Lower leg skin (tissue), 4 donors: ENCODE measurements at regions not wholly inside any gene's neighbourhood (a gene's known extent, or its start where the extent isn't known, plus 50 kb on each side); places are given as distances from the start of the nearest gene placed in this dataset.

ENCODE experiments used
- DNase-seq, 2 donors: peaks; one replicate each; pipeline ENCODE4 v3.0.0-alpha.2; 2019; ENCODE audit warnings: low spot score in 2 of 2
- H3K4me3 ChIP-seq: fragments of 200-600 bp; sonication (generic); 2 replicates; pipeline ENCODE4 v1.5.1; 2017; ENCODE audit warnings: mild to moderate bottlenecking, low read depth; ENCODE audit not compliant: poor library complexity, severe bottlenecking
- POLR2A ChIP-seq, 2 donors: fragments of 450-650 bp; IDR thresholded peaks; one replicate each; pipeline ENCODE4 v1.6.1; 2016 to 2017; ENCODE audit warnings: antibody characterized with exemption in 2 of 2, mild to moderate bottlenecking in 1 of 2, moderate library complexity in 1 of 2
- WGBS, 2 donors: methylation state at CpG; one replicate each; pipeline ENCODE4 v1.1.5; 2018; 5-methylcytosine and 5-hydroxymethylcytosine counted together
- intact Hi-C: fragments of 100-400 bp; cut with DNase I; formaldehyde crosslinking; loops from one replicate; pipeline ENCODE4 v1.15.0; 2023; ENCODE audit warnings: low total_unique reads
- TF ChIP-seq, protein P1 (sequence below), 3 donors: fragments of 450-650 bp; IDR thresholded peaks; one replicate each; pipeline ENCODE4 v1.5.1; 2016; ENCODE audit warnings: antibody characterized with exemption in 3 of 3, mild to moderate bottlenecking in 3 of 3, moderate library complexity in 2 of 3

DNA sequence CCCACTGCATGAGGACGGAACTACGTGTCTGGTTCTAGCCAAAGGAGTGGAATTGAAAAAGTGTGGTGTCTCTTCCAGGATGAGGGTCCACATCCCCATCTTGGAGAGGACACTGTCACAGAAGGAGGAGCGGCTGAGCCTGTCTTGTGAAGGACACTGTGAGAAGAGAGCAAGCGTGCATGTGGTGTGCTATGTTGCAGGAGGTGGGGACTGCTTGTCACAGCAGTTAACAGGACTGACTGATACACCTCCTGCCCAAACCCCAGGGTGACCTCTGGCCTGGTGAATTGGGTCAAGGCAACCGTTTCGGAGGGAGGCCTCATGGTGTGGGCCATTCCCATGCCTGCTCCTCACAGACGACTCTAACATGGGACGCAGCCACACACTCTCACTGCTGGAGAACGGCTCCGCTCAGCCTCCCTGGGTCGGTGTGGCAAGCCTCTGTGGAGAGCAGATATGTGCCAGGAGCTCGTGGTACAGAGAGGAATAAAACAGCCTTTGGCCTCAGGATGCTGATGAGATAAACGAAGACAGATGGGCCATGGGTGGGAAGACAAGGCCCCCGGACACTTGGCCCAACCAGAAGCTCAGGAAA lies 56.4 kb upstream of the RBFOX3 start:
- TF ChIP-seq, protein P1, sequence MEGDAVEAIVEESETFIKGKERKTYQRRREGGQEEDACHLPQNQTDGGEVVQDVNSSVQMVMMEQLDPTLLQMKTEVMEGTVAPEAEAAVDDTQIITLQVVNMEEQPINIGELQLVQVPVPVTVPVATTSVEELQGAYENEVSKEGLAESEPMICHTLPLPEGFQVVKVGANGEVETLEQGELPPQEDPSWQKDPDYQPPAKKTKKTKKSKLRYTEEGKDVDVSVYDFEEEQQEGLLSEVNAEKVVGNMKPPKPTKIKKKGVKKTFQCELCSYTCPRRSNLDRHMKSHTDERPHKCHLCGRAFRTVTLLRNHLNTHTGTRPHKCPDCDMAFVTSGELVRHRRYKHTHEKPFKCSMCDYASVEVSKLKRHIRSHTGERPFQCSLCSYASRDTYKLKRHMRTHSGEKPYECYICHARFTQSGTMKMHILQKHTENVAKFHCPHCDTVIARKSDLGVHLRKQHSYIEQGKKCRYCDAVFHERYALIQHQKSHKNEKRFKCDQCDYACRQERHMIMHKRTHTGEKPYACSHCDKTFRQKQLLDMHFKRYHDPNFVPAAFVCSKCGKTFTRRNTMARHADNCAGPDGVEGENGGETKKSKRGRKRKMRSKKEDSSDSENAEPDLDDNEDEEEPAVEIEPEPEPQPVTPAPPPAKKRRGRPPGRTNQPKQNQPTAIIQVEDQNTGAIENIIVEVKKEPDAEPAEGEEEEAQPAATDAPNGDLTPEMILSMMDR (IDR thresholded peaks at IDR 0.05) = no peak
- no peak for TF ChIP-seq POLR2A (IDR thresholded peaks at IDR 0.05)
- H3K4me3 ChIP-seq = no peak overlapping the region
- intact Hi-C loops = no loop called here
- 82 to 88% methylated on average over 14 of the region's 14 CpGs for WGBS, 2 donors
- DNase-seq = peak in 1 of 2 donors; percentile 67

DNA sequence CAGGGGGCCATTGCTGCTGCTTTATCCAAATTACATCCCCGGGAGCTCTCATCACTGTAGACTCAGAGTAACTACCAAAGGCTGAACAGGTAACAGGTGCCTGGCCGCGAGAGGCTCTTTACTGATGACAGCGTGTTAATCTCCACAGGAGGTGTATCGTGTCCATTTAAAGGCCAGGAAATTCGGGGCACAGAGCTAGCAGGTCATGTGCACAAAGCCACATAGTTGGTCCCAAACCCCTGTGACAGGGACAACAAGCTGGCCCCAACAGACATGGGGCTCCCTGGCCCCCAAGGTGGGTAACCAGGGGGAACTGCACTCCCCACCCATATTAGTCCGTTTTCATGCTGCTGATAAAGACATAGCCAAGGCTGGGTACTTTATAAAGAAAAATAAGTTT lies 55.3 kb upstream of the RBFOX3 start:
- intact Hi-C loops = no loop called here
- TF ChIP-seq POLR2A (IDR thresholded peaks at IDR 0.05) = no peak
- TF ChIP-seq, protein P1 (IDR thresholded peaks at IDR 0.05) = no peak
- WGBS, 2 donors = 82 to 83% methylated on average over 7 of the region's 7 CpGs
- no peak overlapping the region for H3K4me3 ChIP-seq
- DNase-seq = peak in 1 of 2 donors; percentile 59

DNA sequence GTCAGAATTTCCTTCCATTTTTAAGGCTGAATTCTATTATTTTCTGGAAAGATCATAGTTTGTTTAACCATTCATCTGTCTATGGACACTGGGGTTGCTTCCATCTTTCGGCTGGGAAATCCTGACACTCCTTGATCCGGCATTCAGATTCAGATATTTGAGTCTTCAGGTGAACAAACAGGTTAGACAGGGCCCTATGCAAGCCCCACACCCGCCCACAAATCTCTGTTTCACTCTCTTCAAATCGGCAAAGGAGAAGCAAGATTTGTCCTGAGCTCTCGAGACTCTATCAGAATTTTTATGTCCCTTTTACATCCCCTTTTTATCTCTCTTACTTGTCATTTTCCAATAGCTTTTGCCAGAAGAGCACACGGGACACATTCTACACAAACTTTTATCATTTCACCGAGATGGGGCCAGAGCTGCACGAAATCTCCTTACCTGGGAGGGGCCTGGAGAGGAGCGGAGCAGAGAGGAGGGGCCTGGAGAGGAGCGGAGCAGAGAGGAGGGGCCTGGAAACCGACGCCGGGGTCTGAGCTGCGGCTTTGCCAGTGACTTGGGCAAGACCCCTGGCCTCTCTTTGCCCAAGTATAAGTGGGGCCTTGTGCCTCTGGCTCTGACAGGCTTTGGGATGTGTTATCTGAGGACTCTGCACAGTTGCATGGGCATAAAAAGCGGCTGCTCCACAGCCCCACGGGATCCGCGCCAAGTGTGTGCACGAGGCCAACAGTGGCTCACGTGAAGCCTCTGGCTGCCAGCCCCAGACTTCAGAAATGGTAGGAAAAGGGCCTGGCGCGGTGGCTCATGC lies 54.3 kb upstream of the RBFOX3 start:
- TF ChIP-seq, protein P1 (IDR thresholded peaks at IDR 0.05) = no peak
- TF ChIP-seq POLR2A (IDR thresholded peaks at IDR 0.05) = no peak
- DNase-seq = peak; percentile 75 to 94

DNA sequence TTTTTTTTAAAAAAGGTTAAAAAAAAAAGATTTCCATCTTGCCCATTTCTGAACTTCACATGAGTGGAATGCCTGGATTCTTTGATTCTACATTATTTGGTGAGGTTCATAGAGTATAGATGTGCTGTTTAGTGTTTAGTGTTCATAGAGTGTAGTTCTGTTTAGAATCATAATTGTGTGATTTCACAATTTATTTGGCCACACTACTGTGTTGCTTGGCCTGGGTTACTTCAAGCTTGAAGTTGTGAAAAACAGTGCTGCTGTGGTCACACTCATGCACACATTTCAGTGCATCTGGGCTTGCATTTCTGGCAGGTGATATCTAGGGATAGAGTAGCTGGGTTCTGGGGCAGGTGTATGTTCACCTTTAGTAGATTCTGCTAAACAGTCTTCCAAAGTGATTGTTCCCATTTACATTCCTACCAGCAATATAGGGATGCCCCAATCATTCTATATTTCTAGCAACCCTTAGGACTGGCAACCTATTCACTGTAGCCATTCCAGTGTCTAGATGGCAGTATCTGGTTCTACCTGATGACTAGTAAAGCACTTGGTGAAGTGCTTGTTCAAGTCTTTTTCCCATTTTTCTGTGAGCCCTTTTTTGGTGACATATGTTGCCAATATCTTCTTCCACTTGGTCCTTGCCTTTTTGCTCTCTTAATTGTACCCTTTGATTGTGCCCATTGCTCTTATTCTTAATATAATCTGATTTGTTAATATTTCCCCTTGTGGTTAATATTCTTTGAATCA lies 50.6 kb upstream of the RBFOX3 start:
- no peak for DNase-seq
- intact Hi-C loops = no loop called here
- H3K4me3 ChIP-seq = no peak overlapping the region
- TF ChIP-seq POLR2A (IDR thresholded peaks at IDR 0.05) = no peak
- TF ChIP-seq, protein P1 (IDR thresholded peaks at IDR 0.05) = no peak

More for the DNA sequence above, 54.3 kb upstream of the RBFOX3 start:
- intact Hi-C loops = no loop called here
- WGBS, 2 donors = 10 to 11% methylated on average over 22 of the region's 22 CpGs
- H3K4me3 ChIP-seq = no peak overlapping the region
